ENCODE measurements at regions not wholly inside any gene's neighbourhood (a gene's known extent, or its start where the extent isn't known, plus 50 kb on each side); places are given as distances from the start of the nearest gene placed in this dataset.
"Not testable (repeated sequence)": the region's sequence is repeated elsewhere in the genome, so short reads cannot be mapped to it uniquely, and the experiment has no call there.

- no peak for DNase-seq (ENCODE audit: low read depth in 2 of 2)
Observed at GRCh38 chr3:177705976-177706823, 508.9 kb upstream of the TBL1XR1 start.

DNA sequence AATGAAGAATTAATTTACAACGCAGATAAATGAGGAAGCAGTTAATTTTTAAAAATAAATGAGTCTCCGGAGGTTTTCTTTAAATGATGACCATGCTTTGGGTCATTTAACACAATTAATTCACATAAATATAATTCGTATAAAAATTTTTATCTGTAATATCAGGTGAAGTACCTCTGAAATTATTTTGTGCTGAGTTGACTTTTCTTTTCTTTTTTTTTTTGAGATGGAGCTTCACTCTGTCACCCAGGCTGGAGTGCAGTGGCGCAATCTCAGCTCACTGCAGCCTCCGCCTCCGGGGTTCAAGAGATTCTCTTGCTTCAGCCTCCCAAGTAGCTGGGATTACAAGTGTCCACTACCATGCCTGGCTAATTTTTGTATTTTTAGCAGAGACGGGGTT lies 512.2 kb upstream of the TBL1XR1 start:
- DNase-seq (ENCODE audit: low read depth in 2 of 2), result not testable (repeated sequence)

DNA sequence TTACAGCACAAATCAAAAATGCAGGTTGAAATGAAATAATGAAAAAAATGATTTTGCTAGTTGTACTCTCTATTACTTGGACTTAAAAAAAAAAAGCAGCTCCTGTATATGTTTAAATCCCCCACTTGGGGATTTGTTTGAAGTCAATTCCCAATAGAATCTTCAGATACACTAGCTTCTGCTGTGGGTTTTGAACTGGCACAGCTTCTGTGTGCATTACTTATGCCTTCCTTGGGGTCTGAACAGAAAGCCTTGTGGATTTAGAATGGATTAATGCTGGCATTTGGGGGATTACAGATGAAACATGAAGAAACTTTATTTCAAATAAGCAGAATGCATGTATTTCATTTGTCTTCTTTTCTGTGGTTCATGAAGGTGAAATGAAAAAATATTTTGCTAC lies 513.2 kb upstream of the TBL1XR1 start:
- DNase-seq (ENCODE audit: low read depth in 2 of 2), result no peak

GRCh38 chr3:177711637-177712036 lies 514.4 kb upstream of the TBL1XR1 start:
- DNase-seq (ENCODE audit: low read depth in 2 of 2), result no peak

DNA sequence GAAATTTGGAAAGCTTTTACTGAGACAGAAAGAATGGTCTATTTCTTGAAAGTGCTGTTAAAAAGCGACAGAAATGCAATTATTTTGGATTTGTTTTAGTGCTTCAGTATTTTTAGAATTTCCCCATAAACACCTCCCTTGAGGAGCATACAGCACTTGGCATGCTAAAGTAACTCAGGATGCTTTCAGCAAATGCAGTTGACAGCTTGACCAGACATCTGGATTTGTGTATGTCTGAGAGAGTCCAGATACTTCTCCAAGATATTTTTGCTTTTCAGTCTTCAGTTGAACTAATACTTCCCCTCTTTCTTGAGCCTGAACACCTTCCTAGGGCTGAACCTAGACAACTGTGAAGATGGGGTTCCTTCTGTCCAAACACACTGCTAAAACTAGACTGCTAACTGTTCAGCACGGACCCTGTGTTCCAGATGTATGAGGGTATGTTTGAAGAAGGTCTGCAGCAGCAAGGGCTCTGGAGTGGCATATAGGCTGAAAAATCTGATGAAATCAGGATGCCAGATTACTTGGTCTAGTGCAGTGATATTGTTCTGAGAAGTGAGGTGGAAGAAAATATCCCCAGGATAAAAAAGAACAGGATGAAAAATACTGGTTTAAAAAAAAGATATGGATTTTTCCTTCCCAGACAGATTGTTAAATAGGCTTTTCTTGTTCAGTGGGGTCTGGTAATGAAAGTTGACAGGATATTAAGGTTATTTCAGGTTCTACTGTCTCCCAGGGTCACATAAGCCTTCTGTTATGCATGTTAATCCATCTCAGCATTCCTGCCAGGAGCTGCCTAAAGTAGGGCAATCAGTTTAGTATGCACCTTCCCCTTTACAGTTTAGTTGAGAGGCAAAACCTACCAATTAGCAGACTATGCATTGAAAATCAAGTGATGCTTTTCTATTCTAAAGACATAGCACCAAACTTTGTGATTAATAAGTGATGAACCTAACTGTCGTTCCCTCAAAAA lies 516.9 kb upstream of the TBL1XR1 start:
- no peak for DNase-seq (ENCODE audit: low read depth in 2 of 2)

- DNase-seq (ENCODE audit: low read depth in 2 of 2), result no peak
Observed at GRCh38 chr3:177714945-177715344, 517.7 kb upstream of the TBL1XR1 start.

DNA sequence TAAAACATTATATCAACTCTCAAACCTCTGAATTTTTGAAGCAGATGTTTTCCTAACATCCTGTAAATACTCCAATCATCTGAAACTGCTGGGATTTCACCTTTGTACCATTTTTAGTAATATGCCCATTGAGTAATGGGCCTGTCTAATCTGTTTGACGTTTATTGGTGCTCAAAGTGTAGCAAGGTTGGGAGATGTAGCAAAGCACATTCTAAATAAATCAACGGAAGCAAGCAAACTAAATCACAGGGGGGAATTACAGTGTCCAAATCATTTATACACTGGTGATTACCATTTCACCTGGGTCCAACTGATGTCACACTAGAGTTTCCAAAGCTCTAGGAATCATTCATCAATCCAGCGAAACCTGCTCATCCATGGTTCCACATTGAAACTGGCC lies 518.7 kb upstream of the TBL1XR1 start:
- DNase-seq (ENCODE audit: low read depth in 2 of 2), result no peak

- DNase-seq (ENCODE audit: low read depth in 2 of 2), result not testable (repeated sequence)
Observed at GRCh38 chr3:177720927-177721326, 523.6 kb upstream of the TBL1XR1 start.

DNA sequence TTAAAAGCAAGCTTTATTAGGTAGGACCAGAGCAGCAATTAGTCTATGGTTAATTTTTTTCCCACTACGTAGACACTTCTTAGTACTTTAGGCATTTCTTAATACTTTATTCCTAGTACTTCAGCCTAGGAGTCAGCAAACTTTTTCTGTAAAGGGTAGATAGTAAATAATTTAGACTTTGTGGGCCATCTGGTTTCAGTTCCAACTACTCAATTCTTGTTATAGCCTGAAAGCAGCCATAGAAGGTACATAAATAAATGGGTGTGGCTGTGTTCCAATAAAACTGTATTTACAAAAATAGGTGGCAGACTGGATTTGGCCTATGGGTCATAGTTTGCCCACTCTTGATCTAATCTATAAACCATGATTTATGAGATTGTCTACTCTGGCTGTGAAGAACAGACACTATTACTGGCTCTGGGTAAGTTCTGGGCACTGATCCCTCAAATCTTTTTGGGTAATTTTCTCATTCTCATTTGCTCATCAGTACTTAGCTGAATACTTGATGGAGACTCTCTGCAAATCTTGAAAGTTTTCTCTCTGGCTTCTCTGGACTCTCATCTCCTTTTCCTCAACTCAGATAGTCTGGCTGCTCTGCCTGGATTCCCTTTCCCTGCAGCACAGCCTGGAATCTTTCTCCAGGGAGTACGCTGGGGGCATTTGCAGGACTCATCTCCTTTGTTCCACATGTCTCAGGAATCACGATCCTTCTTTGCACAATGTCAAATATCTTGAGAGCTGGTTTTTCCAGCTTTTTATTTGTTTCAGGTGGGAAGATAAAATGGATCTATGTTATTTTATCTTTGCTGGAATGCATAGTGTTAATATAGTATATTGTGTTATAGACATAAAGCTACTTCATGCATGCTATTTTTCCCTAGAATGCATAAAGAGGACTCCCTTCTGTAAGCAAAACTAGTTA lies 524.8 kb upstream of the TBL1XR1 start:
- DNase-seq (ENCODE audit: low read depth in 2 of 2), result no peak

GRCh38 chr3:177724020-177724638 lies 526.8 kb upstream of the TBL1XR1 start:
- no peak for DNase-seq (ENCODE audit: low read depth in 2 of 2)

DNA sequence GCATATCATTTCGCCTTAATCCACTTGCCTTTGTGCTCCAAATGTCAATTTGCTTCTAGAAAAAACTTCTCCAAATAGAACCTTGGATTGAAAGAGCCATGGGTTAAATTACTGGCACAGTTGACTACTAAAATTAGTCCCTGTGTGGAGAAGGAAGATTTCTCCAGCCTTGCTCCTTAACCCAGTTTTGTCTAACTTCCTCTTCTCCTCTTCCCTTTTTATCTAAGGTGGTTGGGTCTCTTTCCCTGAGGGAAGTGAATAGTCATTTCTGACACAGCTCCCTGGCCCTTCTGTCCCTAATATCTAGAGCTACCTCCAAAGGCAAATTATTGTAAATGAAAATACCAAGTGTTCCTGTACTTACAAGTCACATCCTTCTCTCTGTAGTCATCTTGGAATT lies 527.9 kb upstream of the TBL1XR1 start:
- no peak for DNase-seq (ENCODE audit: low read depth in 2 of 2)

- DNase-seq (ENCODE audit: low read depth in 2 of 2), result no peak
Observed at GRCh38 chr3:177726807-177727206, 529.5 kb upstream of the TBL1XR1 start.

GRCh38 chr3:177729956-177730681 lies 532.8 kb upstream of the TBL1XR1 start:
- no peak for DNase-seq (ENCODE audit: low read depth in 2 of 2)

DNA sequence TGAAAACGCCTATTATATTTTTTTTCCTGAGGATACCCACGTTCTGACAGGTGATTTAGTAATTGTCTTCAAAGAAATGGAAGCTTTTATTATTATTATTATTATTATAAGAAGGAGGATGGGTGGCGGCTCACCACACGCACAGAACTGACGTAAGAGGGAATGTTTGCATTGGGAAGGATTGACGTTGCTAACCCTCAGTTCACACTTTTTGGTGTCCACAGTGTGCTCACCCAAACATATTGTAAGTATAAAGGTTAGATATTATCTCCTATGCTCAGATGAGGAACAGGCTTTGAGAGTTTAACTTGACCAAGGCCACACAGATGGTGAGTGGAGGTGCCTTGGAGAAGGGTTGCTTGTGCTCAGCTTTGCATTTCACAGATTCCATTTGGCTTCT lies 533.5 kb upstream of the TBL1XR1 start:
- DNase-seq (ENCODE audit: low read depth in 2 of 2), result no peak

DNA sequence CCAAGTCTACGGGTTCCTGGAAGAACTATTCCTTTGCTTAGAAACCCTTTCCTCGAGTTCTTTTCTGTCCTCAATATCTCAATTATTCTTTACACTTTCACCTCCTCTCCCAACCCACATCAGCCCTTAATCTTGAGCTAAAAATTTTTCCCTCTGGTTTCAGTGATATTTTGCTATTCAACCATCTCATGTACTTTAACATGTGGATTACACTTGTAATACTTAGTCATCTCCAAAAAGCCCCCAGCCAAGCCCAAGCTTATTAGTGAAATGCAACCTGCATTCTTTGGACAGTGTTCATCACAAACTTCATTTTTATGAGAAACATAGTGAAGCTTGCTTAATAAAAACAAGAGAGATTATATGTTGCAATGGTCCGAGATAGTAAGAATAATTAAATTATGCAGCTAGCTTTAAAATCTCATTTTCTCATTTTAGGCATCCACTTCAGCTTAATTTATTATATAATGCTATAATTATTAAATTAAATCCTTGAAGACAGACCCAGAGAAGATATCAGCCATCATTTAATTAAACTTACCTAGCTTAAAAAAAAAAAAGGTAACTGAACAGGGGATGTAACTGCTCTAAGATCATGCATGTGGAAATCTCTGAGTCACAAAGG lies 534.5 kb upstream of the TBL1XR1 start:
- DNase-seq (ENCODE audit: low read depth in 2 of 2), result no peak

DNA sequence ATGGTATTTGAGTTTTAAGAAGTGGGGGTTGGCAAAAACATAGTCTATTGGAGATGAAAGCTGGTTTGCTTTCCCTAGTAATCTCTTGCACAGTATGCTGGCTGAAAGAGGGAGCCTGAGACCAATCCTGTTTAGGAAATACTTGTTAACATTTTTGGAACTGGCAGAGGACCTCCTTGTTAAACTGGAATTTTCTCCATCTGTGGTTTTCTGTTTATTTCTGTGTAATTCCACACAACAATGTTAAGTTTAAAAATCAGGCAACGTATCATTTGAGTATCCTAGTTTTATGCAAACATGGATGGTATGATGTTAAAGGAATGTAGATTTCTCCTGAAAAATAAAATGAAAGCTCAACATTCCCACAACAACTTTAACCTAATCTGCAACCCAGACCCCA lies 536.0 kb upstream of the TBL1XR1 start:
- no peak for DNase-seq (ENCODE audit: low read depth in 2 of 2)

GRCh38 chr3:177733936-177734335 lies 536.7 kb upstream of the TBL1XR1 start:
- DNase-seq (ENCODE audit: low read depth in 2 of 2), result no peak

DNA sequence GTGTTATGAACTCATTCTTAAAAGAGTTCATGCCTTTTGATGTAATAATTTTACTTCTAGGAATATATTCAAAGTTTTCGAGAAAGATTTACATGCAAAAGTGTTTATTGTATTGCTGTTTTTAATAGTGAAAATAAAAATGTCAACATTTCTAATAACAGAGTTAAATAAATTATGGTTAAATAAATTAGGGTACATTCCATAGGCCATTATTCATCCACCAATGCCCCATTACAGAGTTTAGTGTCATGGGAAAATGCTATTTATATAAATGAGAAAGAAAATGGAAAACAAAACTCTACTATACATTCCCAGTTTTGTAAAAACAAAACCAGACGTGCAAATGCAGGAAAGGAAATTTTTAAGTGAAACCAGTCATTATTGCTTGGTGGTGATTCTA lies 538.1 kb upstream of the TBL1XR1 start:
- no peak for DNase-seq (ENCODE audit: low read depth in 2 of 2)

- DNase-seq (ENCODE audit: low read depth in 2 of 2), result no peak
Observed at GRCh38 chr3:177739461-177739860, 542.2 kb upstream of the TBL1XR1 start.

DNA sequence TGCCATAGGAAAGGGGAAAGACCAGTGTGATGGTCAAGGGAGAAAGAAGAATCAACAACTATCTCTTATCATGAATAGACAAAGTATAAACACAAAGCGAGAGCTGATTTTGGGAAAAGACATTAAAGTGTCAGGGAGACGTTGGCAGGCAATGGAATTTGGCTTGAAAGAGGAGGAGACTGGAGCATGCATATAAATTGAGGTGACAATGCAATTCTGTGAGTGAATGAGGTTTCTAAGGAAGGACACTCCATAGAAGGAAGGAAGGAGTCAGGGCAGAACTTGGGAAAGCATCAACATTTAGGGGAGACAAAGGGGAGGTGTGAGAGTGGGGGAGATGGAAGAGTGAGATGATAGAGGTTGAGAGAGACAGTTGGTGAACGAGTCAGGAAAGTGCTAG lies 543.0 kb upstream of the TBL1XR1 start:
- DNase-seq (ENCODE audit: low read depth in 2 of 2), result no peak

Measured in stimulated activated CD4-positive, alpha-beta T cell treated with anti-CD3 and anti-CD28 coated beads, Interleukin-1b, Interleukin-23, amount 100 ng/mL, for 1 hour (primary cell).